Hepatocyte (in vitro differentiated cells): ENCODE measurements at regions not wholly inside any gene's neighbourhood (a gene's known extent, or its start where the extent isn't known, plus 50 kb on each side); places are given as distances from the start of the nearest gene placed in this dataset.

Experiments
- DNase-seq: peaks from one replicate; pipeline ENCODE4 v3.0.0-alpha.2; 2016; ENCODE audit warnings: low spot score
- H2AFZ ChIP-seq: fragments of 200-600 bp; sonication (generic); 2 replicates; pipeline ENCODE4 v1.6.0; 2016; ENCODE audit warnings: antibody characterized with exemption, mild to moderate bottlenecking
- H3K27ac ChIP-seq: fragments of 200-600 bp; sonication (generic); 2 replicates; pipeline ENCODE4 v1.5.1; 2016; ENCODE audit warnings: mild to moderate bottlenecking
- H3K27me3 ChIP-seq: fragments of 200-600 bp; sonication (generic); 2 replicates; pipeline ENCODE4 v1.6.1; 2016
- H3K36me3 ChIP-seq: fragments of 200-600 bp; sonication (generic); replicated peaks from 2 replicates; pipeline ENCODE4 v1.5.1; 2016; ENCODE audit warnings: low read depth; ENCODE audit not compliant: insufficient read depth
- H3K4me1 ChIP-seq: fragments of 200-600 bp; sonication (generic); 2 replicates; pipeline ENCODE4 v1.5.1; 2016; ENCODE audit warnings: mild to moderate bottlenecking, moderate library complexity; ENCODE audit not compliant: insufficient read depth
- H3K4me2 ChIP-seq: fragments of 200-600 bp; sonication (generic); 2 replicates; pipeline ENCODE4 v1.6.0; 2016
- H3K4me3 ChIP-seq: fragments of 200-600 bp; sonication (generic); 2 replicates; pipeline ENCODE4 v1.5.1; 2016; ENCODE audit warnings: mild to moderate bottlenecking
- H3K79me2 ChIP-seq: fragments of 200-600 bp; sonication (generic); 2 replicates; pipeline ENCODE4 v1.6.0; 2017; ENCODE audit warnings: mild to moderate bottlenecking
- H3K9me2 ChIP-seq: fragments of 200-600 bp; sonication (generic); replicated peaks from 2 replicates; pipeline ENCODE4 v1.6.0; 2017; ENCODE audit warnings: mild to moderate bottlenecking; ENCODE audit not compliant: insufficient read depth
- H3K9me3 ChIP-seq: fragments of 200-600 bp; sonication (generic); 2 replicates; pipeline ENCODE4 v1.5.1; 2016; ENCODE audit warnings: low read depth, mild to moderate bottlenecking
- H4K20me1 ChIP-seq: fragments of 200-600 bp; sonication (generic); 2 replicates; pipeline ENCODE4 v1.6.0; 2016; ENCODE audit warnings: mild to moderate bottlenecking; ENCODE audit not compliant: insufficient read depth, poor library complexity, severe bottlenecking
- CTCF ChIP-seq: fragments of 200-600 bp; sonication (generic); IDR thresholded peaks from 2 replicates; pipeline ENCODE4 v1.5.1; 2016; ENCODE audit warnings: antibody characterized with exemption, mild to moderate bottlenecking; ENCODE audit not compliant: poor library complexity
- EZH2 ChIP-seq: fragments of 200-600 bp; sonication (generic); IDR thresholded peaks from 2 replicates; pipeline ENCODE4 v1.6.1; 2016; ENCODE audit warnings: antibody characterized with exemption, mild to moderate bottlenecking, borderline replicate concordance
- EZH2phosphoT487 ChIP-seq: fragments of 200-600 bp; sonication (generic); IDR thresholded peaks from one replicate; pipeline ENCODE4 v1.6.1; 2018; ENCODE audit warnings: antibody characterized with exemption, mild to moderate bottlenecking, low read depth, moderate library complexity; ENCODE audit not compliant: unreplicated experiment, severe bottlenecking
- WGBS: methylation state at CpG from one replicate; pipeline ENCODE4 v1.1.6; 2016; ENCODE audit warnings: low lambda C conversion rate; ENCODE audit errors: missing lambda C conversion rate; 5-methylcytosine and 5-hydroxymethylcytosine counted together

GRCh38 chr3:148078658-148079057 is 619.0 kb upstream of the AGTR1 start:
- no peaks in the 10 kb centered on the region for H4K20me1 ChIP-seq
- H3K9me3 ChIP-seq = no peaks in the 10 kb centered on the region
- H3K4me2 ChIP-seq = no peak overlapping the region
- no peaks in the 10 kb centered on the region for H3K79me2 ChIP-seq
- H2AFZ ChIP-seq = no peak overlapping the region
- H3K4me1 ChIP-seq = no peaks in the 10 kb centered on the region
- H3K27me3 ChIP-seq = no peaks in the 10 kb centered on the region
- TF ChIP-seq CTCF (no peak), EZH2phosphoT487 (no peak), EZH2 (no peak)
- no peak for DNase-seq
- H3K36me3 ChIP-seq = no peaks in the 10 kb centered on the region
- no peaks in the 10 kb centered on the region for H3K9me2 ChIP-seq
- no peak overlapping the region for H3K27ac ChIP-seq
- no peak overlapping the region for H3K4me3 ChIP-seq

GRCh38 chr3:148079370-148079769 is 618.3 kb upstream of the AGTR1 start:
- Histone ChIP-seq H3K4me2 (no peak overlapping the region), H3K9me3 (no peaks in the 10 kb centered on the region), H3K4me3 (no peak overlapping the region), H3K79me2 (no peaks in the 10 kb centered on the region), H3K4me1 (no peaks in the 10 kb centered on the region), H3K27me3 (no peaks in the 10 kb centered on the region), H3K27ac (no peak overlapping the region), H4K20me1 (no peaks in the 10 kb centered on the region), H2AFZ (no peak overlapping the region), H3K9me2 (no peaks in the 10 kb centered on the region), H3K36me3 (no peaks in the 10 kb centered on the region)
- WGBS = 83% methylated on average over 6 of the region's 6 CpGs
- no peak for DNase-seq
- no peak for TF ChIP-seq CTCF
- TF ChIP-seq EZH2 = no peak
- no peak for TF ChIP-seq EZH2phosphoT487

GRCh38 chr3:148081926-148082325 is 615.8 kb upstream of the AGTR1 start:
- Histone ChIP-seq H3K4me3 (no peak overlapping the region), H4K20me1 (no peaks in the 10 kb centered on the region), H2AFZ (no peak overlapping the region), H3K4me1 (no peaks in the 10 kb centered on the region), H3K36me3 (no peaks in the 10 kb centered on the region), H3K79me2 (no peaks in the 10 kb centered on the region), H3K9me2 (no peaks in the 10 kb centered on the region), H3K4me2 (no peak overlapping the region), H3K27me3 (no peaks in the 10 kb centered on the region), H3K9me3 (no peaks in the 10 kb centered on the region), H3K27ac (no peak overlapping the region)
- TF ChIP-seq EZH2 (no peak), EZH2phosphoT487 (no peak), CTCF (no peak)
- no peak for DNase-seq
- WGBS = 93% methylated on average over 1 of the region's 1 CpG
